ENCODE measurements at regions not wholly inside any gene's neighbourhood (a gene's known extent, or its start where the extent isn't known, plus 50 kb on each side); places are given as distances from the start of the nearest gene placed in this dataset.

DNA sequence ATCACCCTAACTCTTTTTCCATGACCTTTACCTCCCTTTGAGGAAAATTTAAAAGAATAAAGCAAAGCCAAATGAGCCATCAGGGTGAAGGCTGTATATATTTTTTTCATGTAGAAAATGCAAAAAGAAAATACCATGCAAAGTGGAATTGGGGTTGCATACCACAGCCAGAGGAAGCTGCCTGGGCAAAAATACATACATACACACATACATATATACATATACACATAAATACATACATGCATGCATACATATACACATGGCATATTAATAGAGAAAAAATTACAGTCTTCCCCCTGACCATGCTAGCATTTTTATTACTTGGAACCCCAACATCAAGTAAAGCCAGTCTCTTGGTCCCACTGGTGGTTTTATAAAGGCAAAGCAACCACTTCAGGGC lies 63.7 kb upstream of the TMCO5A start:
- DNase-seq (ENCODE audit: low read depth, low spot score) = no peak

DNA sequence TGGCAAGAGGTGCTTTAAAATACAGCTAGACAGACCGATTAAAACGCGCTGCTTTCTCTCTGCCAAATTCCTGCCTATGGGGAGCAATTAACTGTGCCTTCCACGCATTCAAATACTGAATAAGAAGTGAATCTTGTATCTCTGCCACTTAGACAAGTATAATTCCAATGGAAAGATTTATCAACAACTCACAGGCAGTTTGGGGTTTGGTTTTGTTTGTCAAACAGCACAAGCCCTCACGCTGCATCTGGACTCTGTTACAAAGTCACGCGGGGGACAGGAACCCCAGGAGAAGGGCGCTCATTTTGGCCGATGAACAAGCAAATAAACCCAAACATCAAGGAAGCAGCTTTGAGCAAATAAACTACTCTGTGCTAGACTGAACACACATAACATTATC lies 61.8 kb upstream of the TMCO5A start:
- no peak for DNase-seq (ENCODE audit: low read depth, low spot score)

- DNase-seq (ENCODE audit: low read depth, low spot score) = no peak
These were observed 61.1 kb upstream of the TMCO5A start for GRCh38 chr15:37873336-37873735.

DNA sequence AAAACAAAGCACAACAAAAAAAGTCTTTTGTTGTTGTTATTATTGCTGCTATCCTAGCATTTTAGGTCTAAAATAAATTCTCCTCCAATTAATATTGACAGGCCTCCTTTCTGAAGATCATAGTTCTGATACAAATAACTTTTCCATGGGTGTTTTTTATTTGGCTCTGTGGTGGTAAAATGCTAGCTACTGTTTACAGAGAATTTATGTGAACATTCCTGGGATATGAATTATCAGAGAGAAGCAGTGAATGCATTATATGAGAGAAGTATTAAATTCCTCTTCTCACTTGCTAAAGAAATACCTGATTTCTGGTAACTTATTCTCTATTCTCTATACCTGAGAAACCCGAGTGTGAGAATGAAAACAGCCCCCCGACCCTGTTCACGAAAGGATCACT lies 57.5 kb upstream of the TMCO5A start:
- DNase-seq (ENCODE audit: low read depth, low spot score) = no peak

DNA sequence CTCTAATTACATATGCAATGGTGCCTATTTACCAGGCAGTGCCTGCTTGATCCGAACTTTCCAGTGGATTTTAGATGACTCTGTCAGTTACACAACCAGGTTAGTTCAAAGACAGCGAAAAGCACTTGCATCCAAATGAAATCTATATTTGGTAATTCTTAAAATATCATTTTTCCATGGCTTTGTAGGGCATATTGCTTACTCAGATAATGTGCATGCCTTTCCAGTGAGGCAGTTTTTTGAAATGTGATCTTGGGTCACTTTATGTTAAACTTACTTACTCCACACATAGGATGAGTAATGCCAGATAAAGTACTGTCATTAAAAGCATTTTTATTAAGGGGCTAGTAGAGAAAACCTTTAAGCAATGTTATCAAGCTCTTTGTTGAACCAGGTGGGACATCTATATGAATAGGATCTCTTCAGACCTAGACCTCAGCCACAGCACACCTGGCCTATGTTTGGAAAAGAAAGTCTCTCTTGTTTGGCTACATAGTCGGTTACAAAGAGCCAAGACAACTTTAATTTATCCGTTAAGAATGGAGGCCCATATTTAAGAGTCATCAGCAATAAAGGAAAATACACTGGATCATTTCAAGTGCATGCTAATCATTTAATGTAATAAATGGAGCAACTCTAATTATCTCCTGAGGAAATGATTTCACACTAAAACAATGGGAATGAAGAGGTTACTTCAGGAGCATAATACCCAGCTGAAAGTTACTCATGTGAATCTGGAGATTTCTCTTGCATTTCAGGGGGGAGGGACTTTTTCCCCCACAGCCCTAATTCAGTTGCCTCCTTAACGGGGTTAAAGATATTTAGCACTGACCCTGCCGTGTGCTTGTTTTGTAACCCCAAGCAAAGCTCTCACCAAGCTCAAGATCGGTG lies 56.3 kb upstream of the TMCO5A start:
- DNase-seq (ENCODE audit: low read depth, low spot score) = peak; percentile 20

DNA sequence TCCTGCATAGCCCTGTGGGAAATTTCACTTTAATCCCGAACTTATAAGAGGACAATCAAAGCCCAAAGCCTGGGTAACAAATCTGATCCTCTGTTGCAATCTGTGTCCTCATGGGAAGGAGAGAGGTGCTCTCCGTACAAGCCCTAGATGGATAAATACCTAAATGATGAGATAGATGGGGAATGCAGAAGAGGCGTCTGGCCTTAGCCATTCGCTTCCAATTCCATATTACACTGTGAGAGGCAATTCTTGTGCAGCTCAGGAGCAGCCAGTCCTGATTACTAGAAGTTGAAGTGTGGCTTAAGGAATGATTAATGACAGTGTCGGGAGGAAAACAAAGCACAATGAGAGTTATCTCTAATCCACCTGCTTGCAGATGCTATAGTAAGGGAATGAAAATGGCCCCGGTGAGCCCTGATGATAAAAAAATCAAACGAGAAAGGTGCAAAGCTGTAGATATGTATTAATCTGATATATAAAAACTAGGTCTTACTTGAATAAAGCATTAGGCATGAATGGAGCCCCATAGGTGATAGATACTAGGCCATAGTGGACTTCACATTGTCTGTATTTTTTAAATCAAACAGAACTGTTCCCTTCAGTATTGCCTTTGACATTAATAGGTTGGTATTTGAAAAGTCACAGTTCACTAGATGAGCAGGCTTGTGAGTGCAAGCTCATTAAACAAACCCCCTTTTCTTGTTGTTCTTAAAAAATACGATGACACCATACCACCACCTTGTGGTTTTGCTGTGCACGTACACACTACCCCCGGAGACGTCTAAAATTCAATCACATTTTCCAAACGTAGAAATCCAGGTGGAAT lies 54.2 kb upstream of the TMCO5A start:
- DNase-seq (ENCODE audit: low read depth, low spot score) = no peak

GRCh38 chr15:37880835-37881153 lies 53.6 kb upstream of the TMCO5A start:
- no peak for DNase-seq (ENCODE audit: low read depth, low spot score)

- no peak for DNase-seq (ENCODE audit: low read depth, low spot score)
These were observed 53.0 kb upstream of the TMCO5A start for GRCh38 chr15:37881237-37882013.

DNA sequence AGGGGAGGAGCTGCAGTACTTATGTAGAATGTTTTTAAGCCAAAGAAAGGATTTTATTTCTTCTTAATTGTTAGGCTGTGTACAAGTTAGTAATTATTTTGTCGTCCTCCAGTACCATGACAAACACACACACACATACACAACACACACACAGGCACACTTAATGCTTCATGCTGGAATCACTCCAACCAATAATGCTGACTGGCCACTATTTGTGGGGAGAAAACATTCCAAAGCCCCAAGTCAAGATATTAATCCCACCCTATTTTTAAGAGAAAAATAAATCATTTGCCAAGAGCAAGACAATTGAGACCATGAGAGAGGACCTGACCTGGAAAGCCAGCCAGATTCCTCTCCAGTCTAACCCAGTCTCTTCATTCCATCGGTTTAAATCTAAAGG lies 51.8 kb upstream of the TMCO5A start:
- DNase-seq (ENCODE audit: low read depth, low spot score) = no peak
